ENCODE measurements at regions not wholly inside any gene's neighbourhood (a gene's known extent, or its start where the extent isn't known, plus 50 kb on each side); places are given as distances from the start of the nearest gene placed in this dataset.

- peak; percentile 53 for DNase-seq (ENCODE audit: low spot score)
These were observed 53.4 kb upstream of the ANO4 start for GRCh38 chr12:100741084-100741711.

- DNase-seq (ENCODE audit: low spot score): no peak
These were observed 51.5 kb upstream of the ANO4 start for GRCh38 chr12:100743060-100743459.

Measured in AG08395 (cell line).